ACHN (cell line): ENCODE measurements at regions not wholly inside any gene's neighbourhood (a gene's known extent, or its start where the extent isn't known, plus 50 kb on each side); places are given as distances from the start of the nearest gene placed in this dataset.

Experiments used
- DNase-seq: peaks from one replicate; pipeline ENCODE4 v3.0.0-alpha.2; 2015
- in situ Hi-C: cut with HindIII; loops from 2 replicates; pipeline ENCODE4 v1.10.0; 2017; ENCODE audit warnings: low sequenced_read_pairs, low pct_ligation_motif_present, low pct_unique_long_range_greater_than_20kb

- DNase-seq, result no peak
Measured at GRCh38 chr4:123995936-123996335, 599.3 kb downstream of the SPRY1 start.

GRCh38 chr4:123996718-123997510, 600.3 kb downstream of the SPRY1 start:
- DNase-seq, result no peak
- in situ Hi-C loops, result no loop called here

More at GRCh38 chr4:123995936-123996335, 599.3 kb downstream of the SPRY1 start:
- in situ Hi-C loops, result no loop called here

GRCh38 chr4:123997776-123998449, 601.3 kb downstream of the SPRY1 start:
- in situ Hi-C loops, result no loop called here
- no peak for DNase-seq

- in situ Hi-C loops, result no loop called here
- DNase-seq, result no peak
Measured at GRCh38 chr4:124000233-124000632, 603.6 kb downstream of the SPRY1 start.

- no peak for DNase-seq
- in situ Hi-C loops, result no loop called here
Measured at GRCh38 chr4:124015766-124016165, 619.2 kb downstream of the SPRY1 start.

GRCh38 chr4:124017185-124017785, 620.7 kb downstream of the SPRY1 start:
- no peak for DNase-seq
- in situ Hi-C loops, result no loop called here

- in situ Hi-C loops, result no loop called here
- DNase-seq, result no peak
Measured at GRCh38 chr4:124018383-124019317, 622.1 kb downstream of the SPRY1 start.

- DNase-seq, result no peak
- in situ Hi-C loops, result no loop called here
Measured at GRCh38 chr4:124019749-124020549, 623.4 kb downstream of the SPRY1 start.

- in situ Hi-C loops, result no loop called here
- DNase-seq, result no peak
Measured at GRCh38 chr4:124025000-124025399, 628.4 kb downstream of the SPRY1 start.

GRCh38 chr4:124025428-124025827, 628.8 kb downstream of the SPRY1 start:
- in situ Hi-C loops, result no loop called here
- no peak for DNase-seq

- no peak for DNase-seq
- in situ Hi-C loops, result no loop called here
Measured at GRCh38 chr4:124028182-124028581, 631.6 kb downstream of the SPRY1 start.

GRCh38 chr4:124030147-124030546, 633.6 kb downstream of the SPRY1 start:
- in situ Hi-C loops, result no loop called here
- no peak for DNase-seq

- in situ Hi-C loops, result no loop called here
- no peak for DNase-seq
Measured at GRCh38 chr4:124032035-124032434, 635.4 kb downstream of the SPRY1 start.

- in situ Hi-C loops, result no loop called here
- DNase-seq, result no peak
Measured at GRCh38 chr4:124035364-124036041, 638.9 kb downstream of the SPRY1 start.

- in situ Hi-C loops, result no loop called here
- no peak for DNase-seq
Measured at GRCh38 chr4:124037236-124037635, 640.6 kb downstream of the SPRY1 start.

- in situ Hi-C loops, result no loop called here
Measured at GRCh38 chr4:124044330-124044729, 647.7 kb downstream of the SPRY1 start.

GRCh38 chr4:124044867-124045266, 648.3 kb downstream of the SPRY1 start:
- in situ Hi-C loops, result no loop called here

More at GRCh38 chr4:124044330-124044729, 647.7 kb downstream of the SPRY1 start:
- no peak for DNase-seq

More at GRCh38 chr4:124044867-124045266, 648.3 kb downstream of the SPRY1 start:
- no peak for DNase-seq
